Body of pancreas (tissue), 4 donors: ENCODE measurements at regions not wholly inside any gene's neighbourhood (a gene's known extent, or its start where the extent isn't known, plus 50 kb on each side); places are given as distances from the start of the nearest gene placed in this dataset.

Source experiments
- ATAC-seq: fragments of 150-250 bp; one replicate; pipeline ENCODE4 v1.9.1; 2016
- DNase-seq, 4 donors: peaks; one replicate each; pipeline ENCODE4 v3.0.0-alpha.2; 2019
- H3K27ac ChIP-seq, 4 donors: fragments of 200-600 bp; sonication (generic); 1 replicate in 3 of 4; 2 replicates in 1 of 4; pipeline versions ENCODE4 v1.5.1 to v1.6.1; 2016 to 2019; ENCODE audit warnings: mild to moderate bottlenecking in 1 of 4, mixed read lengths in 1 of 4, moderate library complexity in 1 of 4
- H3K27me3 ChIP-seq, 2 donors: fragments of 200-600 bp; sonication (generic); one replicate each; pipeline ENCODE4 v1.6.0; 2016; ENCODE audit warnings: mild to moderate bottlenecking in 1 of 2
- H3K36me3 ChIP-seq, 2 donors: fragments of 200-600 bp; sonication (generic); replicated peaks in 1 of 2; 2 replicates each; pipeline ENCODE4 v1.5.1; 2016; ENCODE audit warnings: low read depth in 2 of 2; ENCODE audit not compliant: insufficient read depth in 1 of 2
- H3K4me1 ChIP-seq: fragments of 200-600 bp; sonication (generic); one replicate; pipeline ENCODE4 v1.6.0; 2016
- H3K4me3 ChIP-seq, 2 donors: fragments of 200-600 bp; sonication (generic); 1 replicate in 1 of 2; 2 replicates in 1 of 2; pipeline ENCODE4 v1.5.1; 2016 to 2019
- H3K9me3 ChIP-seq, 3 donors: fragments of 200-600 bp; sonication (generic); 1 replicate in 2 of 3; 2 replicates in 1 of 3; pipeline ENCODE4 v1.5.1; 2016
- POLR2A ChIP-seq, 3 donors: fragments of 450-650 bp; IDR thresholded peaks; one replicate each; pipeline ENCODE4 v1.6.1; 2016; ENCODE audit warnings: antibody characterized with exemption in 3 of 3, mild to moderate bottlenecking in 2 of 3
- WGBS, 2 donors: methylation state at CpG; one replicate each; pipeline ENCODE4 v1.1.5; 2017; 5-methylcytosine and 5-hydroxymethylcytosine counted together
- intact Hi-C: fragments of 100-400 bp; cut with DNase I; formaldehyde crosslinking; loops from one replicate; pipeline ENCODE4 v1.15.1; 2023
- TF ChIP-seq, protein P1 (sequence below), 7 experiments: fragments of 450-650 bp in 4 of 7; fragments of 200-600 bp in 3 of 7; sonication (generic) in 3 of 7; IDR thresholded peaks; one replicate each; pipeline ENCODE4 v1.5.1; 2016 to 2019; ENCODE audit warnings: antibody characterized with exemption in 7 of 7

DNA sequence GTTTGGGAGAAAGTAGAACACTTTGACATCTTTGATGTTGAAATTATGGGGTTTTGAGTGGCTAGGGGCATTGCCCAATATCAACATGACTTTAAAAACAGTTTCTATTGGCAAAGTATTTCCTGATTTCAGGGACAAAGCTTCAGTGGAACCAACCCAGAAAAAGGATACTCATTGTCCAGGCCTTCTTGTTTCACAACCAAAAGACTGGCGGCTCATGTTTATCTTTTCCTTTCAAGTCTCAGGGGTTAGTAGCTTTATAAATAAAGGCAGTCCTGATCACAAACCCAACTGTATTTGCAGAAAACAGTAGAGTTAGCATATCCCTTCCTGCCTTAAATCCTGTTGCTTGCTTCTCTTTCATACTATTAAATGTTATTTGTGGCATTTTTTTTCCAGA is 119.1 kb downstream of the SLITRK2 start:
- intact Hi-C loops = no loop called here
- Histone ChIP-seq H3K36me3 (no peaks in the 10 kb centered on the region), H3K4me3 (no peak overlapping the region), H3K27ac (no peak overlapping the region), H3K4me1 (no peaks in the 10 kb centered on the region), H3K9me3 (no peaks in the 10 kb centered on the region), H3K27me3 (no peaks in the 10 kb centered on the region)
- TF ChIP-seq, protein P1, sequence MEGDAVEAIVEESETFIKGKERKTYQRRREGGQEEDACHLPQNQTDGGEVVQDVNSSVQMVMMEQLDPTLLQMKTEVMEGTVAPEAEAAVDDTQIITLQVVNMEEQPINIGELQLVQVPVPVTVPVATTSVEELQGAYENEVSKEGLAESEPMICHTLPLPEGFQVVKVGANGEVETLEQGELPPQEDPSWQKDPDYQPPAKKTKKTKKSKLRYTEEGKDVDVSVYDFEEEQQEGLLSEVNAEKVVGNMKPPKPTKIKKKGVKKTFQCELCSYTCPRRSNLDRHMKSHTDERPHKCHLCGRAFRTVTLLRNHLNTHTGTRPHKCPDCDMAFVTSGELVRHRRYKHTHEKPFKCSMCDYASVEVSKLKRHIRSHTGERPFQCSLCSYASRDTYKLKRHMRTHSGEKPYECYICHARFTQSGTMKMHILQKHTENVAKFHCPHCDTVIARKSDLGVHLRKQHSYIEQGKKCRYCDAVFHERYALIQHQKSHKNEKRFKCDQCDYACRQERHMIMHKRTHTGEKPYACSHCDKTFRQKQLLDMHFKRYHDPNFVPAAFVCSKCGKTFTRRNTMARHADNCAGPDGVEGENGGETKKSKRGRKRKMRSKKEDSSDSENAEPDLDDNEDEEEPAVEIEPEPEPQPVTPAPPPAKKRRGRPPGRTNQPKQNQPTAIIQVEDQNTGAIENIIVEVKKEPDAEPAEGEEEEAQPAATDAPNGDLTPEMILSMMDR (IDR thresholded peaks at IDR 0.05) = no peak
- TF ChIP-seq POLR2A (IDR thresholded peaks at IDR 0.05) = no peak
- ATAC-seq = no peak
- 60 to 80% methylated on average over 1 of the region's 1 CpG for WGBS, 2 donors
- no peak for DNase-seq

DNA sequence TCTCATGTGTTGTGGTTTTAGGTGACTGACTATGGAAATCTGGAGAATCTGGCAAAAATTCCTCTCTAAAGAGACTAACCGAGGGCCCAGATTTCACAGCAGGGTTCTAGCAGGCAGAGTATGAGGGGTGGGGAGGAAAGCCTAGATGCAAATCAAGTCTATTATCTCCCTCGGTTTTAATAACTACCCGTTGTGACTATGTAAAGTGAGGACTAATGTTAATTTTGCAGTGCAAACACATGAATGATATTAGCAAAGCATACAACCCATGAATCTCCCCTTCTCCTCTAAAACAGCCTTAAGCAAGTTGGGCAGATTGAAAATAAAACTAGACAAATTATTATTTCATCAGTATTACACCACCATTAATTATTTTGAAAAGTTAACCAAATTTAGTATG is 131.4 kb downstream of the SLITRK2 start:
- H3K9me3 ChIP-seq = no peaks in the 10 kb centered on the region
- H3K27me3 ChIP-seq = no peaks in the 10 kb centered on the region
- DNase-seq (no peak), ATAC-seq (no peak)
- intact Hi-C loops = no loop called here
- WGBS, 2 donors = 16 to 33% methylated on average over 2 to 3 of the region's 3 CpGs
- no peaks in the 10 kb centered on the region for H3K4me1 ChIP-seq
- no peaks in the 10 kb centered on the region for H3K36me3 ChIP-seq
- TF ChIP-seq POLR2A (IDR thresholded peaks at IDR 0.05) = no peak
- TF ChIP-seq, protein P1 (IDR thresholded peaks at IDR 0.05) = no peak
- no peak overlapping the region for H3K4me3 ChIP-seq
- H3K27ac ChIP-seq = no peak overlapping the region

DNA sequence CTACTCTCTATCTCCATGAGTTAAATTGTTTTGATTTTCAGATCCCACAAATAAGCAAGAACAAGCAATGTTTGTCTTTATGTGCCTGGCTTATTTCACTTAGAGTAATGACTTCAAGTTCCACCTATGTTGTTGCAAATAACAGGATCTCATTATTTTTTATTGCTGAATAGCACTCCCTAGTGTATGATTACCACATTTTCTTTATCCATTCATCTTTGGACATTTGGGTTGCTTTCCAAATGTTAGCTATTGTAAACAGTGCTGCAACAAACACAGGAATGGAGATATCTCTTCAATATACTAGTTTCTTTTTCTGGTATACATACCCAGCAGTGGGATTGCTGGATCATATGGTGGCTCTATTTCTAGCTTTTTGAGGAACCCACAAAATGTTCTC is 136.0 kb downstream of the SLITRK2 start:
- ATAC-seq (no peak), DNase-seq (no peak)
- no peaks in the 10 kb centered on the region for H3K4me1 ChIP-seq
- TF ChIP-seq POLR2A (IDR thresholded peaks at IDR 0.05) = no peak
- TF ChIP-seq, protein P1 (IDR thresholded peaks at IDR 0.05) = no peak
- no peaks in the 10 kb centered on the region for H3K27me3 ChIP-seq
- no peak overlapping the region for H3K27ac ChIP-seq
- no peaks in the 10 kb centered on the region for H3K36me3 ChIP-seq
- no peak overlapping the region for H3K4me3 ChIP-seq
- intact Hi-C loops = no loop called here
- H3K9me3 ChIP-seq = no peaks in the 10 kb centered on the region

DNA sequence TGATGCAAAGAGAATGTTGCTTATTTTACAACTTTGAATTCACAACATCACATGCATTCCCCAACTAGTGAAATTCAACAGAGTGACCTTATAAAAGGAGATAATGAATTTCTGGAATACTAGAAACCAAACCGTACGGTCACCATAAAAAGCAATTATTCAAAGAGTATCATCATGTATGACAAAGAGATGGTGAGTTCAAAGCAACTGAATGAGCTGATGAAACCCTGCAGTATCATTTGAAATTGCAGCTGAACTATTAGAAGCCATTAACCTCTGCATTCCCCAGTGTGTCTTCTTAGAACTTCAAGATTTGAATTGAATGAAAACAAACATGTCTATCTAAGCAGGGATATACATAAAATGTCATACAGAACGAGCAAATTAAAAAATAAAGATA is 172.4 kb downstream of the SLITRK2 start:
- WGBS, 2 donors = 56 to 73% methylated on average over 3 of the region's 3 CpGs
- TF ChIP-seq POLR2A (IDR thresholded peaks at IDR 0.05) = no peak
- TF ChIP-seq, protein P1 (IDR thresholded peaks at IDR 0.05) = no peak
- DNase-seq (no peak), ATAC-seq (no peak)
- H3K27ac ChIP-seq = no peak overlapping the region
- no peaks in the 10 kb centered on the region for H3K4me1 ChIP-seq
- no peak overlapping the region for H3K4me3 ChIP-seq
- H3K27me3 ChIP-seq = no peaks in the 10 kb centered on the region
- intact Hi-C loops = no loop called here
- no peaks in the 10 kb centered on the region for H3K36me3 ChIP-seq
- H3K9me3 ChIP-seq = no peaks in the 10 kb centered on the region

DNA sequence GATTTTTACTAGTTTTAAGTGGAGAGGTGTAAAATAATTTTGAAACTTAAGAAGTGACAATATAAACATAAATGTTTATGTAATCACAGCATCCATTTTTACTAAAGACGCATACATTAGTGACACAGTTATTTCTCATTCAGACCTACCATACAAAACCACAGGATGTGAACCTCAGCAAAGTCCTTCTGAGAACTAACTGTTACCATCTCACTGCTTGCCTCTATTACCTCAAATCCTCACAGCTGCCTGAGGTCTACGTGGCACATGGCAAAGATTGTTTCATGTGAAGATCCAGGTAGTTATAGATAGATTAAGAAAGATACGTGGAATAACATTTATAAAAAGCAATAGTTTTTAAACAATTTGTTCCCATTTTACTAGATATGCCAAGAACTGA is 189.0 kb downstream of the SLITRK2 start:
- DNase-seq (no peak), ATAC-seq (no peak)
- H3K27ac ChIP-seq = no peak overlapping the region
- no peak overlapping the region for H3K4me3 ChIP-seq
- WGBS, 2 donors = 65 to 70% methylated on average over 3 of the region's 3 CpGs
- H3K9me3 ChIP-seq = no peaks in the 10 kb centered on the region
- intact Hi-C loops = no loop called here
- H3K4me1 ChIP-seq = no peaks in the 10 kb centered on the region
- no peak for TF ChIP-seq POLR2A (IDR thresholded peaks at IDR 0.05)
- TF ChIP-seq, protein P1 (IDR thresholded peaks at IDR 0.05) = no peak
- peaks cover 0 to 3% of the 10 kb centered on the region in 2 donors for H3K27me3 ChIP-seq
- no peaks in the 10 kb centered on the region for H3K36me3 ChIP-seq
